Spleen (tissue), 7 donors: ENCODE measurements at regions not wholly inside any gene's neighbourhood (a gene's known extent, or its start where the extent isn't known, plus 50 kb on each side); places are given as distances from the start of the nearest gene placed in this dataset.

Experiments
- POLR2A ChIP-seq, 3 donors: fragments of 450-650 bp; IDR thresholded peaks; one replicate each; pipeline ENCODE4 v1.5.1; 2017; ENCODE audit warnings: antibody characterized with exemption in 3 of 3, mild to moderate bottlenecking in 1 of 3
- POLR2AphosphoS5 ChIP-seq, 3 donors: sonication (generic); formaldehyde crosslinking; IDR thresholded peaks; one replicate each; pipeline ENCODE4 v1.5.1; 2017; ENCODE audit warnings: antibody characterized with exemption in 3 of 3
- TF ChIP-seq, protein P1 (sequence below), 11 experiments: fragments of 200-600 bp in 7 of 11; fragments of 450-650 bp in 4 of 11; sonication (generic) in 4 of 11; IDR thresholded peaks in 8 of 11; conservative IDR thresholded peaks in 3 of 11; 1 replicate in 7 of 11; 2 replicates in 4 of 11; pipeline versions ENCODE4 v1.4.0 to v1.8.0; 2016 to 2021; ENCODE audit warnings: antibody characterized with exemption in 11 of 11, inconsistent platforms in 4 of 11, mild to moderate bottlenecking in 1 of 11
- donor health status: DM: no; HTN: no; CAD: no; lungs with moderate emphysema.
- donor health status: DM: no; HTN: no; CAD: no.
- donor health status: DM: no; HTN: no; CAD: no.

DNA sequence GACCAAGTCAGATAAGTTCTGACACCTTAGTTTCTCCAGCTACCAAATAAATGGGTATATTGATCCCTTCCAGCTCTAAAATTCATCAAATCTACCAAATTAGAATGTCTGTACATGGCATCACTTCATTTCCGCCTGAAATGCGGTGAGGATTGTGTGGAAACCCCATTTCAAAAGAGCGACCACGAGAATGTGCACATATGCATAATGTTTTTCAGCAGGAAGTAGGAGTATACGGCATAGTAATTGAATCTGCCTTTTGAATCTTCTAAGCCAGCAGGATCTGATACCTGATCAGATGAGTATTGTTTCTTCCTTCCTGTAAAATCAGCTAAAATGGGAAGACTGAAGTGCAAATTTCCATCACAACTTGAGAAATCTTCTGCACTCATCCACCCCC lies 418.6 kb downstream of the TMEM38B start:
- TF ChIP-seq, protein P1, sequence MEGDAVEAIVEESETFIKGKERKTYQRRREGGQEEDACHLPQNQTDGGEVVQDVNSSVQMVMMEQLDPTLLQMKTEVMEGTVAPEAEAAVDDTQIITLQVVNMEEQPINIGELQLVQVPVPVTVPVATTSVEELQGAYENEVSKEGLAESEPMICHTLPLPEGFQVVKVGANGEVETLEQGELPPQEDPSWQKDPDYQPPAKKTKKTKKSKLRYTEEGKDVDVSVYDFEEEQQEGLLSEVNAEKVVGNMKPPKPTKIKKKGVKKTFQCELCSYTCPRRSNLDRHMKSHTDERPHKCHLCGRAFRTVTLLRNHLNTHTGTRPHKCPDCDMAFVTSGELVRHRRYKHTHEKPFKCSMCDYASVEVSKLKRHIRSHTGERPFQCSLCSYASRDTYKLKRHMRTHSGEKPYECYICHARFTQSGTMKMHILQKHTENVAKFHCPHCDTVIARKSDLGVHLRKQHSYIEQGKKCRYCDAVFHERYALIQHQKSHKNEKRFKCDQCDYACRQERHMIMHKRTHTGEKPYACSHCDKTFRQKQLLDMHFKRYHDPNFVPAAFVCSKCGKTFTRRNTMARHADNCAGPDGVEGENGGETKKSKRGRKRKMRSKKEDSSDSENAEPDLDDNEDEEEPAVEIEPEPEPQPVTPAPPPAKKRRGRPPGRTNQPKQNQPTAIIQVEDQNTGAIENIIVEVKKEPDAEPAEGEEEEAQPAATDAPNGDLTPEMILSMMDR (IDR thresholded peaks at IDR 0.05 in 8 of 11, conservative IDR thresholded peaks at IDR 0.05 in 3 of 11), result no peak
- TF ChIP-seq POLR2A (IDR thresholded peaks at IDR 0.05), result no peak
- no peak for TF ChIP-seq POLR2AphosphoS5 (IDR thresholded peaks at IDR 0.05)
